GM19468 (cell line): ENCODE measurements at regions not wholly inside any gene's neighbourhood (a gene's known extent, or its start where the extent isn't known, plus 50 kb on each side); places are given as distances from the start of the nearest gene placed in this dataset.

Experiments
- ATAC-seq: cut with Tn5 transposase; IDR thresholded peaks from one replicate; pipeline ENCODE4 v1.9.1; 2021; ENCODE audit warnings: mild to moderate bottlenecking, moderate library complexity, moderate number of reproducible peaks; ENCODE audit not compliant: unreplicated experiment; ENCODE audit errors: extremely low read depth

DNA sequence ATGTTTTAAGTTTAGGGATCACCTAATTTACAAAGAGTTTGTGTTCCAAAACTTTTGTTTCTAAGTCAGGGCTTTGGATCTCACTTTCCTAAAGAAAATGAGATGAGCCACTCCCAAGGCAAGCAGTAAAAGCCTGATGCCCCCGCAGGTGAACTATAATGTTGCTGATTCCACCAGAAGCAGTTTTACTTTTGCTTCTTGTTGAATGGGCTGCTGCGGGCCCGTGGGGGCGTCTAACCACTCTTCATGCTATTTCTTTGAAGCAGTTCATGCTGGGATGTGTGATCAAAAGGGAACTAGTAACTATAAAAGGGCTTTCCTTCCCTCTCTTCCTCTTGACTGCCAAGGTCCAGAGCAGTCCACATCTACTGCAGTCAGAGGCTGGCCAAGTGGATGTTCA is 118.7 kb upstream of the NEBL start:
- ATAC-seq = no peak

DNA sequence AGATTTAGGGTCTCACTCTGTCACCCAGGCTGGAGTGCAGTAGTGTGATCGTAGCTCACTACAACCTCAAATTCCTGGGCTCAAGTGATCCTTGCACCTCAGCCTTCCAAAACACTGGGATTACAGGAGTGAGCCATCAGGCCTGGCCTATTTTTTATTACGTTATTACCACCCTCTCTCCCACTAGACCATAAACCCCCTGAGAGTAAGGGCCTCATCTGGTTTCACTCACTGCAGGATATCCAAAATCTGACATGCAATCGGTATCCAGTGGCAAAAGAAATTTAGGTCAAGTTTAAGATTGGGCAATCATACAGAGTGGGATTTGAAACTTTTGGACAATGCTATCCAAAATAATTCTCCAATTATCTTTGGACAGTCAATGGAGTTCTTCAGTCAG is 117.0 kb upstream of the NEBL start:
- ATAC-seq = no peak

DNA sequence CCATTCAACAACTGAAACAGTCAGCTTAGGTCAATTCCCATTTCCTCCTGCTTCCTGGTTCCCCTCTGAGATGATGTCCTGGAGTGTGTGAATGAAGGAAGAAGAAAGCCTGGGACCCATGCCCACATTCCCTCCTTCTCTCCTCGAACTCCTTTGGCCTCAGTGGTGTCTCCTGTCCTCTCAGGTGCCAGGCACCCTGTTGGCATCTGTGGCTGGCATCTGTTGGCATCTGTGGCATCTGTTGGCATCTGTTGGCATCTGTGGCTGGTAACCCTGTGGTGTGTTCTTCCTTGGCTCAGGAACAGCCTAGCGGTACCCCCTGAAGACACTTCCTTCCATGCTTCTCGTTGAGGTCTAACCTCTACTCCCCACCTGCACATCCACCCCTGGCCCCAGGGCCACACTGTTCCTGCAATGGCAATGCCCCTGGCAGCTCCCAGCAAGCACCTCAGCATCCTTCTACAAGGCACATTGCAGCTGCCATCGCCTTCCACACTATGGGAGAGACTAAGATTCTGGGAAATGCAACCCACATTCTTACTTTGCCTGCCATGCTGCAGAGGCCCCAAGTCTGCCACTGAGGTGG is 114.4 kb upstream of the NEBL start:
- no peak for ATAC-seq

DNA sequence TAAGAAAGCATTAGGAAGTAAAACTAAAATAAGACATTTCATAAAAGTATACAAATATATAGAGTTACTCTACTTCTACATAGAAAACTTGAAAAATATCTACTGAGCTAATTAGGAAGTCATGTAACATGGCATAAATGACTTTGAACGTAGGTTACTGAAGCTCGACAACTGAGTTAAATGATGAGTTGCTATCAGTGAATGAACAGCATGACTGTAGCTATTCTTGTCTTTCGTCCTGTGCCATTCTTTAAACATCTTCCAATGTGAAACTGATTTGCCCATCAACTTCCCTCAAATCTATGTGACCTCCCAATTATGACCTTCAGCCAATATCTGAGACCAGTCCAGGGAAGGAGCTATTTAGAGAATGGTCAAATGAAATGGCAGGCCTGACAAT is 113.5 kb upstream of the NEBL start:
- ATAC-seq = no peak

DNA sequence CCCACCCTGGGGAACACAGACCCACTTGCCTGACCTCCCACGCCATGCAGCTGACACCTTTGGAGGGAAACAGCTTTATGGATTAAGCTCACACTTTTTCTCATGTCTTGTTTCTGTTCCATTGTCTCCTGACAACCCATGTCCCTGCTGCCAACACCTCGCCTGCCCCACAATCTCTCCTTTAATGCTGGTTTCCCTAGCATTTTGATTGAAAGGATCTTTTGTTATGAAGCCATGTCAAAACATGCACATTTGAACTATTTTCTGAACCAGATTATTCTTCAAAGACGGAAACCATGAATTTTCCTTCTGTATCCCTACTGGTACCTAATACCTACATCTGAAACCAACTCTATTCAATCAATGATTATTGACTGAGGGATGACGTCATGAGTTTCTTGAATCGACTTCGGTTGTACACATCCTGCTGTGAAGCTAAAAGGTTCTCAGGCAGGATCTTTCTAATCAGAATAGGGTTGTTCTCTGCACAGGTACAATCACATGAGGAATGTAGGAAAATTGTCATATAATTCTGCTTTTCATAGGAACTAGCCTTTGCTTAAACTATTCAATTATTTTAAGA is 106.2 kb upstream of the NEBL start:
- no peak for ATAC-seq

DNA sequence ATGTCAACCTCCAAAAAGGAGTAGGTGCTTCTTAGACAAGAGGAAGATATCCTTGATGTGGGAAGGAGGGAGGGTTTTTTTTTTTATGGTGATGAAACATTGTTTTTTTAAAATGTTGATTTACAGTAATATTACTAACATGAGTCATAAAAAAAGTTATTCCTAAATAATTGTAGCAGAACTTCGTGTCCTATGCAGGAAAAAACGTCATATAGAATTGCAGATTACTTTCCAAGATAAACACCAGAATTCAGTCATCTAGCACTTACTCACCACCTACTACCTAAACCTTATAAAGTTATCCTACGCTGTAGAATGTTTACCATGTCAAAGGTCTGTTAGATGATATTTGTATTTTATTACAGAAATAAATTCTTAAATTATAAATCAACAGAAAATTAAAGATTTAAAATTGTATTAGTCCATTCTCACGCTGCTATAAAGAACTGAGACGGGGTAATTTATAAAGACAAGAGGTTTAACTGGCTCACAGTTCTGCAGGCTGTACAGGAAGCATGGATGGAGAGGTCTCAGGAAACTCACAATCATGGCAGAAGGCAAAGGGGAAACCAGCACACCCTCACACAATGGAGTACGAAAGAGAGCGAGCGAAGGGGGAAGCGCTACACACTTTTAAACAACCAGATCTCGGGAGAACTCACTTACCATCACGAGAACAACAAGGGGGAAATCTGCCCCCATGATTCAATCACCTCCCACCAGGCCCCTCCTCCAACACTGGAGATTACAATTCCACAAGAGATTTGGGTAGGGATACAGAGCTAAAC is 105.2 kb upstream of the NEBL start:
- ATAC-seq = no peak

DNA sequence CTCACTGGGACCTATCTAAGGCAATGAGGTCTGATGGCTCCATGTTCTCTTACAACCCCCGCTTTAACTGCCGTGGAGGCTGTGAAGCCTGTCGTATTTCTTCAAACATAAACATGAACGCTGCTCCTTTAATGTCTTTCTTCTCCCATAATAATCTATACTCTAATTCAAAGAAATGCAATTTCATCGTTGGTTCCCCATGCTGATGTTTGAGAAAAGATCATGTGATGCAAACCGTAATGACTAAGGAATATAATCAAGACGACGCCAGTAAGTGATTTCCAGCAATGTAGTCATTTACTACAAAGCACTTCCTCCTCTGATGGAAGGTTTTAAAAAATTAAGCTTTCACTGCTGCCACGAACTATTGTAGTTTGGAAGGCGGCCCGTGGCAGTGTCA is 102.6 kb upstream of the NEBL start:
- ATAC-seq = no peak

DNA sequence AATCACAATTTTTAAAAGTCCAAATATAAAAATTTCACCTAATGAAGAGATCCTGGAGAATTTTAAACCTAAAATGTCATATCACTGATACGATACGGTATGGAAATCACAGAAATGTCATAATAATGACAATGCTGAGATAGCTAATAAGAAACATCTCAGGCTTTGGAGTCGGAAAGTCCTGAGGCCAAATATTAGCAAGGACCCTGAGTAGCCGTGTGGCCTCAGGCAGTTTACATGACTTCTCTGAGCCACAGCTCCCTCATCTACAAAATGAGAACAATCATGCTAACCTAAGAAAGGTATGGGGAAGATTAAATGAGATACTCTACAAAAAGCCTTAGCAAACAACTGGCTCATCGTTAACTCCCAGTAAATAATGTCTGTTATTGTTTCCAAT is 100.9 kb upstream of the NEBL start:
- no peak for ATAC-seq

DNA sequence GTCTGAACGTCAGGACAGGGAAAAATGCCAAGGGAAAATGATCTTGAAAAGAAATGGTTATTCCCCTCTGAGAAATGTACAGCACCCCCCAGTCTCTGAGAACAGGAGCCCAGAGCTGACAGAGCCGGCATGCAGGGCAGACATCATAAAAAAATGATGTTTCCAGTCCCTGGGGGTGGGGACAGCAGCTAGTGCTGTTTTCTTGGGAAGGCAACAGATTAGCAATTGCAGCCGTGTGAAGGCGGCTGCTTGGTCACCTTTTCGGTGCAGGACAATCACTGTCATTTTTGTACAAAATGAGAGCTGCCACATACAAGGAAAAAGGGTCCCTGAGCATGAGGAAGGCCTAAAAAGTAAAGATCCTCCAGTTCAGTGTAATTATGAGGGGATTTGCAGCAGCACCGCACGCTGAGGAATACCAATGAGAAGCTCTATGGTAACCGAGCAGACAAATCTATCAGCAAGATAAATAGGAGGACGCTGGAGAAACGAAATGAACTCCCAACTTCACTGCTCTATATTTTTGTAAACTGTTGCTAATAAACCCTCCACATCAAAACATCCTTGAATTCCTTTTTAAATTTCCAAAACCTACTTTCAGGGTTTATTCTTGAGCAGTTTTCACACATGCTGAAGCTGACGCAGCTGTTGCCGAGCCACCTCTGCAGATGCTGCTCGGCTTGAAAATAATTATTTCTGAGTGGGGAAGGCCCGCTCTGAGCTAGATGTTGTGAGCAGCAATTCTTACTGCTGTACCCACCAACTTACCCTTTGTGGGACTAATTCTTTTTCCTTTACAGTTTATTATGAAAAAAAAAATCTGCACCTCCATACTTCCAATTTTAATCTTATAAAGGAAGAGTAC is 98.2 kb upstream of the NEBL start:
- ATAC-seq = no peak

DNA sequence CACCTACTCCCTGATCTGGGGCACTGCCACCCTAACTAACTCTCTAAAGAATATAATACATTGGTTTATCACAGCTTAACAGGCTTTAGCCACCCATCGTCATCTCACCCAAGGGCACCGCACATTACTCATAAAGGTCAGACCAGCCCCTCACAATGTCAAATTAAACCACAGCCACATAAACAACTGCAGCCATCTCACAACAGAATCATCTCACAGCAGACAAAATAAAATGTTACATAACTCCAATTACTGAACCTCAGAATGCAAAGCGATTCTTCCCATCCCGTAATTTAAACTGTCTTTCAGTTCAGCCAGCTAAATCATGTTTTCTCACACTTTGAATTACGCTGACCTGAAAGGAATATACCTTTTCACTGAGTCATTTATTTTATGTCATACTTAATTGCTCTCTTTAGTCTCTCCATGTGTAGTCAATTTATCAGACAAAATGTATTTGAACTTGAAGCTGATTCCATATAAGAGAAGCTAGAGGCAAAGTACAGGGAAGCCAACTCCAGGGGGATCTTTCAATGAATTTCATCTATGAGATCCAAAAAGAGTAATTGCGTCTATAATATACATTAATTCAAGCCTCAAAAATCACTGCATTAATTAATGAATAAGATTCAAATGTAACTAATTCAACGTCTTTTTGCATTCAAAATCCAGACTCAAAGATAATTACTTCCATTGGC is 96.9 kb upstream of the NEBL start:
- ATAC-seq = no peak

DNA sequence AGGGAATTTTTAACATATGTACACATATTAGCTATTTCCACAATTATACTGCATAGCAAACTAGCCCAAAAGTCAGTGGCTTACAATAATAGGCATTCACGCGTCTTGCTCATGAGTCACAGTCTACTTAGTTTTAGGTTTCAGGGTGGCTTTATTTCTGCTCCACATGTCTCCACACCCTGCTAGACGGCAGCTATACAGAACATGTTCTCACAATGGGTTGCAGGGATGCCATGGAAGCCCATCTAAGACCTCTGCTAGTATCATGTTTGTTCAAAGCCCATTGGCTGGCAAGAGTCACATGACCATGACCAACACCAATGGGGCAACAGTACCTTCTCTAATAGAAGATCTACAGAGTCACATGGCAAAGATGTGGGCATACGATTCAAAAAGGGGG is 96.3 kb upstream of the NEBL start:
- no peak for ATAC-seq

DNA sequence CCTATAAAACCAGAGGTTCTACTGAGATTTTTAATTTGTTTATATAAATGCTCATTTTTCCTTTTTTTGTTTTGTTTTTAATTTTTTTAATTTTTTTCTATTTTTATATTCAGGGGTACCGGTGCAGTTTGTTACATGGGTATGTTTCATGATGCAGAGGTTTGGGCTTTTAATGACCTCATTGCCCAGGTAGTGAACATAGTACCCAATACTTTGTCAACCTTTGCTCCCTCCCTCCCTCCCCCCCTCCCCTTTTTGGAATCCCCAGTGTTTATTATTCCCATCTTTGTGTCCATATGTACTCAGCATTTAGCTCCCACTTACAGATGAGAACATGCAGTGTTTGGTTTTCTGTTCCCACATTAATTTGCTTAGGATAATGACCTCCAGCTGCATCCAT is 94.4 kb upstream of the NEBL start:
- ATAC-seq = no peak

DNA sequence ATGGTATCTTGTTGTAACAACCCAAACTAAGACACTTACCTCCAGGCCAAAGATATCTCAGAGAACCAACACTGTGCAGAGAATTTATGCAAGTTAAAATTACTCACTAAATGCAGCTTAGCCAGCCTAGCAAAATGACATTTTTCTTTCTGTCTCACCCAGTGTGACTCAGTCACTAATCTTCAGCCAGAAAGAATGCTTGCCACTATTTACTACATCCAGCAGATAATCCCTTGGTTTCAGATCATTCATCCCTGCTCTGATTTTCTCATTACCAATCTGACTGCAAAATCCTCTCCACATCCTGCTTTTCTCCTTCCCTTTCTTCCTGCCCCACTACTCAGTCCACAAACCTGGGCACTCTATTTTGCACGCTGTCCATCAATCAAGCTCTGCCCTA is 93.5 kb upstream of the NEBL start:
- ATAC-seq = no peak

DNA sequence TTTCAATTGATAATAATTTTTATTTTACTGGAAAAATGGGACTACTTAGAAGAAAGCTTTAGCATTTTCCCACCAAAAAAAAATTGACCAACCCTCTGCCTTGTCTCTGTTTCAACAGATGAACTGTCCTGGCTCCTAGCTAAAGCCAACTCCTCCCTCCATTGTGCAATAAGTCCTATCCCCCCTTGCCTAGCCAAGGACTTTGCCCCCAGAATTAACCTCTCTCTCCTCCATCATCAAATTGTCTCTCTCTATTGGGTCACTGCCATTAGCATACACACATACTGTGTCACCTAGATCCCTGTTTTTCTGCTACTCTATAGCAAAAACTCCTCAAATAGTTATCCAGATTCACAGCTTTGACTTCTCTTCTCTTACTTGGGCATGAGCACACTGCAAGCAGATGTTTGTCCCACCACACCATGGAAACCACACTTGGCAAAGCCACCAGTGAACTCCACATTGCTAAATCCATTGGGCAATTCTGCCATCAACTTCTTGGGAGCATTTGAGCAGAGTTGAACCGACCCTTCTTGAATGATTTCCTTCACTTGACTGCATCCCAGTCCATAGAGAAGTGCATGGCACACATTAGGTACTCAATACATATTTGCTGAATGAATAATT is 91.4 kb upstream of the NEBL start:
- no peak for ATAC-seq

DNA sequence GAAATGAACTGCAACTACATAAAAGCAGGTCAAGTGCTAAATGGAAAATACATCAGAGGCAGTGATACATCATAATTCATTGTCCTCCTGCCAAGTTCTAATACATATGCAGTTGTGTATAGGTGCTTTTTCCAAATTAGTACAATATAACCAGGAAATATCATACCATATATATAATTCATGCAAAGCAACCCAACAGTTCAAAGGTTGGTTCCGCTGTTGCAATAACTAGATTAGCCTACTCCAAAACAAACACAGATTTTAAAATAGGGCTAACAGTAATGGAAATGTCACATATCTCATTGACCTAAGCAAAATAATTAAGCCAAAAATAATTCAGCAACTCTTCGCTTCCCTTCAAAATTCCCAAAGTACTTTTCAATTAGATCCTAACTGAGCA is 88.9 kb upstream of the NEBL start:
- no peak for ATAC-seq

DNA sequence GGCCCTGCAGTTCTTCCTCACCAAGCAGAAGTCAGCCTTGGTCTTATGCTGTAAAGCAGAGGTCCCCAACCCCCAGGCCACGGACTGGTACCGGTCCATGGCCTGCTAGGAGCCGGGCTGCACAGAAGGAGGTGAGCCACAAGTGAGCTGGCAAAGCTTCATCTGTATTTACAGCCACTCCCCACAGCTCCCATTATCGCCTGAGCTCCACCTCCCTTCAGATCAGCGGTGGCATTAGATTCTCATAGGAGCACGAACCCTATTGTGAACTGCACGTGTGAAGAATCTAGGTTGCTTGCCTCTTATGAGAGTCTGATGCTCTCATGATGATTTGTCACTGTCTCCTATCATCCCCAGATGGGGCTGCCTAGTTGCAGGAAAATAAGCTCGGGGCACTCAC is 87.6 kb upstream of the NEBL start:
- no peak for ATAC-seq

DNA sequence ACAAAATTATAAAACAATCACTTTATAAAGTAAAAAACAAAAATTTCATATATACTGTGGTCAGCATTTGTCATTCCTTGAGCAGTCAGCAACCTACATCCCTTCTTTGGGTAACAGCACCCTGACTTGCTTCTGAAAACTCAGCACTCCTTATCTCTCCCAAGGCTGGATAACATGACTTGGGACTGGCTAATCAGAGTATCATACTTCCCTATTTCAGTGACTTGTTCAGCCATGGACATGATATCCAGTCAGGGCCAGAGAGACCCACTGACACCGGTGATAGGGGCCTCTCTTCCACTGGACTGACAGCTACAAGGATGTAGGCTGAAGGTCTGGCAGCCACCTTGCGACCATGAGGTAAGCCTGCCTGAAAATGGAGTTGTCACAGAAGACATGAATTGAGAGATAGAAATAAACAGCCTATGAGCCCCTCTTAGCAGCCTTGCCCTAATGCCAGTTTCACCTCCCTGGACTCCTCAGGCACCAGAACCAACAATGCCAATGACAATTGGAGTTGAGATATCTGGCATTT is 84.4 kb upstream of the NEBL start:
- ATAC-seq = no peak

DNA sequence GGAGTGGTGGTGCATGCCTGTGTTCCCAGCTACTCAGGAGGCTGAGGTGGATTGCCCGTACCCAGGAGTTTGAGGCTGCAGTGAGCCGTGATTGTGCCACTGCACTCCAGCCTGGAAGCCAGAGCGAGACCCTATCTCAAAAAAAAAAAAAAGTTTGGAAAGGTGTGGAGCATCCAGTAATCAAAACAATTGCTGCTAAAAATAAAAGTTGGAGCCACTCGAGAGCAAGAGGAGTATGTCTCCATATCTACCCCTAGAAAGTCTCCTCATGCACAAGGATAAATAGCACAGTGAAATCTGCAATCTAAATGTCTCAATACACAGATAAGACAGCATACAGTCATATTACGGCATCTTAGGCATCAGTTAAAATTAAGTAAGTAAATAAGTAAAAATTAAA is 81.5 kb upstream of the NEBL start:
- no peak for ATAC-seq

DNA sequence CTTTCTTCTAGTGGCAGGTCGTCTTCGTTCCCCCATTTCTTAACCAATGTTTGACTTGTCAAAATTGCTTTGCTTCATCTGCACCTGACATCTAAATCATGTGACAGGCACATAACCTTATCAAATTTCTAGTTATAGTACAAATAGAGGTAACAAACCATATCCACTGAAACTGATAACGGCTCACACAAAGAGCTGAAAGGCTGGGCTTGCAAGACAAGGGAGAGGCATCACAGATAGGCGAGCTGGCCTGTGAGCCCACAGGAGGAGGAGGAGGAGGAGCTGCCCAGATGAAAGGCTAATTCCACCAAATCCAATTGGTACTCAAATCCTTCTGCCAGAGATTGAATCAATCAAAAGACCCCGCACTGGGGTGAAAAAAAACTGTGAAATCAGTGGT is 80.2 kb upstream of the NEBL start:
- no peak for ATAC-seq

DNA sequence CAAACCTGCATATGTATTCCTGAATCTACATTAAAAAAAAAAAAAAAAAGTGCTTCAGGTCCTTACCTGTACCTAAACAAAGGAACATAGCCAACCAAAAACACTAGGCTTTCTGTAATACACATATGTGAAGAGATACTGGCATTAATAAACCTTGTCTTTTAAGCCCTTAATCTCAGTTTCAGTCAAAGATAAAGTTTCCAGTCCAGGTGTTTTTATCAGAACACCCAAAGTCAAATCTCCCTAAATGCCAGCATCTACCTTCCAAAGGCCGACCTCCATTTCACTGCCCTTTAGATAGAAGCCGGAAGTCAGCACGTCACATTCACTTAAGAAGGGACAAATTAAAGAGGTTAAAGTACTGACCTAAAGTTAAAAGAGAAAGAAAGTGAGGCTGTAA is 79.8 kb upstream of the NEBL start:
- ATAC-seq = no peak
